GM21576 (cell line): ENCODE measurements at regions not wholly inside any gene's neighbourhood (a gene's known extent, or its start where the extent isn't known, plus 50 kb on each side); places are given as distances from the start of the nearest gene placed in this dataset.

Experiments used
- ATAC-seq: cut with Tn5 transposase; IDR thresholded peaks from one replicate; pipeline ENCODE4 v1.9.1; 2021; ENCODE audit warnings: mild to moderate bottlenecking, moderate library complexity; ENCODE audit not compliant: unreplicated experiment

GRCh38 chr1:63112155-63112900, 210.0 kb upstream of the FOXD3 start:
- ATAC-seq = no peak

GRCh38 chr1:63115527-63115926, 206.8 kb upstream of the FOXD3 start:
- ATAC-seq = no peak

- no peak for ATAC-seq
These were observed 206.4 kb upstream of the FOXD3 start for GRCh38 chr1:63116016-63116415.

GRCh38 chr1:63119575-63120155, 202.7 kb upstream of the FOXD3 start:
- no peak for ATAC-seq

- ATAC-seq = no peak
These were observed 200.3 kb upstream of the FOXD3 start for GRCh38 chr1:63122079-63122478.

GRCh38 chr1:63124666-63125191, 197.6 kb upstream of the FOXD3 start:
- ATAC-seq = peak; percentile 82

GRCh38 chr1:63126104-63126503, 196.3 kb upstream of the FOXD3 start:
- ATAC-seq = no peak

GRCh38 chr1:63127376-63127775, 195.0 kb upstream of the FOXD3 start:
- no peak for ATAC-seq

- no peak for ATAC-seq
These were observed 193.8 kb upstream of the FOXD3 start for GRCh38 chr1:63128556-63128955.

- ATAC-seq = no peak
These were observed 193.2 kb upstream of the FOXD3 start for GRCh38 chr1:63129184-63129583.

- no peak for ATAC-seq
These were observed 192.5 kb upstream of the FOXD3 start for GRCh38 chr1:63129855-63130254.

GRCh38 chr1:63134501-63135173, 187.7 kb upstream of the FOXD3 start:
- ATAC-seq = no peak

GRCh38 chr1:63135174-63135512, 187.2 kb upstream of the FOXD3 start:
- ATAC-seq = no peak

GRCh38 chr1:63135801-63136200, 186.6 kb upstream of the FOXD3 start:
- no peak for ATAC-seq

- ATAC-seq = no peak
These were observed 180.4 kb upstream of the FOXD3 start for GRCh38 chr1:63142001-63142400.

- no peak for ATAC-seq
These were observed 178.9 kb upstream of the FOXD3 start for GRCh38 chr1:63143482-63143881.

GRCh38 chr1:63147783-63148182, 174.6 kb upstream of the FOXD3 start:
- no peak for ATAC-seq

- ATAC-seq = peak; percentile 66
These were observed 173.3 kb upstream of the FOXD3 start for GRCh38 chr1:63148825-63149645.

- no peak for ATAC-seq
These were observed 169.8 kb upstream of the FOXD3 start for GRCh38 chr1:63152572-63152971.

GRCh38 chr1:63155437-63155836, 166.9 kb upstream of the FOXD3 start:
- no peak for ATAC-seq

- ATAC-seq = no peak
These were observed 165.3 kb upstream of the FOXD3 start for GRCh38 chr1:63157085-63157484.
